ENCODE measurements at regions not wholly inside any gene's neighbourhood (a gene's known extent, or its start where the extent isn't known, plus 50 kb on each side); places are given as distances from the start of the nearest gene placed in this dataset.

GRCh38 chr20:50408526-50409364, 101.4 kb upstream of the PTPN1 start:
- DNase-seq (ENCODE audit: low read depth), result no peak

GRCh38 chr20:50409495-50409894, 100.7 kb upstream of the PTPN1 start:
- DNase-seq (ENCODE audit: low read depth), result no peak

- no peak for DNase-seq (ENCODE audit: low read depth)
These were observed 99.8 kb upstream of the PTPN1 start for GRCh38 chr20:50410343-50410742.

- no peak for DNase-seq (ENCODE audit: low read depth)
These were observed 98.1 kb upstream of the PTPN1 start for GRCh38 chr20:50412069-50412468.

GRCh38 chr20:50412499-50412898, 97.7 kb upstream of the PTPN1 start:
- DNase-seq (ENCODE audit: low read depth), result no peak

- DNase-seq (ENCODE audit: low read depth), result no peak
These were observed 97.1 kb upstream of the PTPN1 start for GRCh38 chr20:50413088-50413500.

- no peak for DNase-seq (ENCODE audit: low read depth)
These were observed 95.1 kb upstream of the PTPN1 start for GRCh38 chr20:50415021-50415515.

GRCh38 chr20:50415516-50416268, 94.5 kb upstream of the PTPN1 start:
- DNase-seq (ENCODE audit: low read depth), result no peak

- no peak for DNase-seq (ENCODE audit: low read depth)
These were observed 93.7 kb upstream of the PTPN1 start for GRCh38 chr20:50416269-50417022.

- DNase-seq (ENCODE audit: low read depth), result no peak
These were observed 93.2 kb upstream of the PTPN1 start for GRCh38 chr20:50417023-50417329.

GRCh38 chr20:50417484-50418235, 92.5 kb upstream of the PTPN1 start:
- DNase-seq (ENCODE audit: low read depth), result no peak

- no peak for DNase-seq (ENCODE audit: low read depth)
These were observed 91.1 kb upstream of the PTPN1 start for GRCh38 chr20:50418890-50419642.

GRCh38 chr20:50420380-50420779, 89.8 kb upstream of the PTPN1 start:
- DNase-seq (ENCODE audit: low read depth), result no peak

GRCh38 chr20:50421356-50422340, 88.5 kb upstream of the PTPN1 start:
- DNase-seq (ENCODE audit: low read depth), result no peak

- no peak for DNase-seq (ENCODE audit: low read depth)
These were observed 86.4 kb upstream of the PTPN1 start for GRCh38 chr20:50423758-50424157.

GRCh38 chr20:50425076-50425475, 85.1 kb upstream of the PTPN1 start:
- DNase-seq (ENCODE audit: low read depth), result no peak

GRCh38 chr20:50426866-50427718, 83.1 kb upstream of the PTPN1 start:
- DNase-seq (ENCODE audit: low read depth), result no peak

- DNase-seq (ENCODE audit: low read depth), result no peak
These were observed 82.5 kb upstream of the PTPN1 start for GRCh38 chr20:50427719-50428083.

All from stimulated activated CD8-positive, alpha-beta memory T cell treated with anti-CD3 and anti-CD28 coated beads, Interleukin-15, amount 100 ng/mL, for 24 hours (primary cell).